ENCODE measurements at regions not wholly inside any gene's neighbourhood (a gene's known extent, or its start where the extent isn't known, plus 50 kb on each side); places are given as distances from the start of the nearest gene placed in this dataset.
"Not testable (repeated sequence)": the region's sequence is repeated elsewhere in the genome, so short reads cannot be mapped to it uniquely, and the experiment has no call there.

- not testable (repeated sequence) for TF ChIP-seq SUZ12 (IDR thresholded peaks at IDR 0.05; ENCODE audit: extremely low read depth, insufficient read depth, insufficient read length); YY1 (IDR thresholded peaks at IDR 0.05; ENCODE audit: insufficient read depth, insufficient read length); ZNF274 (IDR thresholded peaks at IDR 0.05; ENCODE audit: low read depth, low read length)
Measured at GRCh38 chr20:53863535-53863922, 206.9 kb downstream of the BCAS1 start.
